LHCN-M2 (cell line): ENCODE measurements at regions not wholly inside any gene's neighbourhood (a gene's known extent, or its start where the extent isn't known, plus 50 kb on each side); places are given as distances from the start of the nearest gene placed in this dataset.
A peak's percentile ranks its signal among the peaks of the same experiment; 100 is the strongest.

ENCODE experiments used
- DNase-seq: peaks from one replicate; pipeline ENCODE4 v3.0.0-alpha.2; 2012; ENCODE audit warnings: low read depth

- no peak for DNase-seq
These were observed 143.1 kb downstream of the QRSL1 start for GRCh38 chr6:106772270-106773142.

- no peak for DNase-seq
These were observed 142.4 kb downstream of the QRSL1 start for GRCh38 chr6:106771822-106772221.

GRCh38 chr6:106770663-106771062, 141.3 kb downstream of the QRSL1 start:
- no peak for DNase-seq

- no peak for DNase-seq
These were observed 140.7 kb downstream of the QRSL1 start for GRCh38 chr6:106770081-106770480.

DNA sequence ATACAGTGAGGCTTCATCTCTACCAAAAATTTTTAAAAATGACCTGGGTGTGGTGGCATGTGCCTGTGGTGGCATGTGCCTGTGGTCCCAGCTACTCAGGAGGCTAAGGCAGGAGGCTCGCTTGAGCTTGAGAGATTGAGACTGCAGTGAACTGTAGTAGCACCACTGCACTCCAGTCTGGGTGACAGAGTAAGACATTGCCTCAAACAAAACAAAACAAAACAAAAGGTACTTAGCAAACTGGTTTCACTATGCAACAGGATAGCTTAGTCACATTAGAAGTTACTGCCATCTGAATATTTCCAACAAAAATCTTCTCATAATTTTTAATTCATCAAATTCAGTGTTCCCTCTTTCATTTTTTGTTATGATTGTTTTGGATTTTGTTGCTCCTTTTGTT, 137.9 kb downstream of the QRSL1 start:
- no peak for DNase-seq

DNA sequence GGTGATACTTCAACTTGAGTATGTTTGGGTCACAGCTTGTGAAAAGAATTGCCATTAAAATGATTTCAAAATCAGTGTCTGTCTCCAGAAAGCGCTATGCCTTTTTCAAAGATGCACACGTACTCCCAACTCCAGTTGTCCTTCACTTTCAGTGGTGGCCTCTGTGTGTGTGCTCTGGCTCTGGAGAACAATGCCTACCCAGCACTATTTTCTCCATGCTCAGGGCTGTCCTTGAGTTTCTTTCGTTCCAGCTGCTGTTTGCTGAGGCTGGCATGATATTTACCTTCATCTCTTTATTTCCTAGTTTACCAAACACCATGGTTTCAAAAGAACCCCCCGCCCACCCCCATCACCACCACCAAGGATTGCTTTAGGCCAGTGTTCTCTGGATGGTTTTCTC, 136.8 kb downstream of the QRSL1 start:
- no peak for DNase-seq

DNA sequence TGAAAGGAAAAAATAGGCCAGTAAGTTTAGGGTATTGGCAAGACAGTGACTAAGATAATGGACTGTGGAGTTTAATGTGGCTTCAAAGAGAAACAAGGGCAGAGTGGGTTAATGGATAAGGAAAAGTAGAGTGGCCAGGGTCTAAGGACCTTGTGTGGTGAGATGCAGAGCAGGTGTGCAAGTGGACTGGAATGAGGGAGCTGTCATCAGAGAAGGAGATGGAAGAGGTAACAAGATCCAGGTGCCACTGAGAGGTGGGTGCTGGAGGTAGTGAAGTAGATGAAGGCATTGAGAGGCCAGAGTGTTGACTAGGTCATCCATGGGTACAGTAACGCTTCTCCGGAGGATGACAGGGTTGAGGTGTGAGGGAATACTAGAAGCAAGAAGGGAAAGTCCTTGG, 136.1 kb downstream of the QRSL1 start:
- DNase-seq: no peak

DNA sequence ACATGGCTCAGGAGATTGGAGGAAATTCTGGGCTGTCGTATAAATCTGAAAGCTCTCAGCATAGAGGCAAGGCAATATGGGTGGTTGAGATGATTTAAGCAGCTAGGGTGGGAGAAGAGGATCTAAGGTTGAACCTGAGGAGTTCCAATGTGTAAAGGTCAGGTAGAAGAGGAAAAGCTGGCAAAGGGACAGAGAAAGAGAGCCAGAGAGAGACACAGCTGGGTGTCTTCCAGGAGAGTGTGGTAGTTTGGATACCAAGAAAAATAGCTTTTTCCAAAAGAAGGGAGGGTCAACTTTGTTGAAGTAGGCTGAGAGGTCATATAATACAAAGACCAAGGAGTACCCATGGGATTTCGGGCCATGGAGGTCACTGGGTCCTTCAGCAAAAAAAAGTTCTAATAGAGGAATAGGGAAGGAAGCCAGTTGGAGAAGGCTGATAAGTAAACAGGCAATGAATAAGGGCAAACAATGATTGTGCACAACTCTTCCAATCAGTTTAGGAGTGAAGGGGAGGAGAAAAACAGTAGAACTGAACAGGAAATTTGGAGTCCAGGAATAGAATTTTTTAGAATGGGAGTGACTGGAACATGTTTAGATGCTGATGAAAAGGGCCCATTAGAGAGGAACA, 135.1 kb downstream of the QRSL1 start:
- DNase-seq: no peak

DNA sequence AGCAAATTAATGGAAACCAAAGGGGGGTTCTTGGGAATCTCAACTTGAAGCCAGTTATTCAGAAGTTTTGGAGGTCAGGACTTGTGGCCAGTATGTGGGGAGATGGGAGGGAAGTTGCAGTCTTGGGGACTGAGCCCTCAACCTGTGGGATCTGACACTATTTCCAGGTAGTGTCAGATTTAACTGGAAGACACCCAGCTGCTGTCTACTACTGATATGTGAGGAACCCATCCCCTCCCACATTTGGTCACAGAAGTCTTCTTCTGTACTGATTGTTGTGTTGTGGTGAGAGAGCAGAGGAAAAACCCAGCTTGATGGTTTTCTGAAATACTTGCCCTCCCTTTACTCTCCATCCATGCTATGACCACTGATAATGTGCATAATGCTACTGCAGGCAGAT, 134.0 kb downstream of the QRSL1 start:
- no peak for DNase-seq

GRCh38 chr6:106761160-106761559, 131.8 kb downstream of the QRSL1 start:
- DNase-seq: no peak

DNA sequence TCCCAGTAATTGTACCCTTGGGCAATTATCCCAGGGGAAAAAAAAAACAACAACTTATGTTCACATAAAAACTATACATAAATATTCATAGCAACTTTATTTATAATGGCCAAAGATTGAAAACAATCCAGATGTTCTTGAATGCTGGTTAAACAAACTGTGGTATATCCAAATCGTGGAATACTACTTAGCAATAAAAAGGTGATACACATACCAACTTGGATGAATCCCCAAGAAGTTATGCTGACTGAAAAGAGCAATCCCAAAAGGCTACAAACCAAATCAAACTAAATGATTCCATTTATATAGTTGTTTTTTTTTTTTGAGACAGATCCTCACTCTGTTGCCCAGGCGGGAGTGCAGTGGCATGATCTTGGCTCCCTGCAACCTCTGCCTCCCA, 129.7 kb downstream of the QRSL1 start:
- DNase-seq: no peak

DNA sequence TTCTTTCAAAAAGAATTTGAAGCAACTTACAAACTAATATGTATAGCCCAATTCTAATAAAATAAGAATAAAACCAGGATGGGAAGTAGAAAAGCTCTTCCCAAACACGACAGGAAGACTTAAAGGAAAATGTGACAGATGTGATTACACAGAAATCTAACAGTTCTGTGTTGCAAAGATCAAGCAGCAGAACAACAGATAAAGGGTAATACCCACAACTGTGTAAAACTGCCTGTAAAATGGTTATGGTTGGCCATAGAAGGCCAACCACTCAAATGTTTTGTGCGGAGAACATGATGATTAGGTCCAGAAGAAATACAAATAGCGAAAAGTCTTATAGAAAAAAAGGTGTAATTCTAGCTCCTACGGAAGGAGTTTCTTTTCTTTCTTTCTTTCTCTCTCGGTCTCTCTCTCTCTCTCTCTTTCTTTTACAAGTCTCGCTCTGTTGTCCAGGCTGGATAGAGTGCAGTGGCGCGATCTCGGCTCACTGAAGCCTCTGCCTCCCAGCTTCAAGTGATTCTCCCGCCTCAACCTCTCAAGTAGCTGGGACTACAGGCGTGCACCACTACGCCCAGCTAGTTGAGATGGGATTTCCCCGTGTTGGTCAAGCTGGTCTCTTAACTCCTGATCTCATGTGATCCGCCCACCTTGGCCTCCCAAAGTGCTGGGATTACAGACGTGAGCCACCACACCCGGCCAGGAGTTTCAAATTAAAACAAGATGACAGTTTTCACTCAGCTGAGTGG, 128.5 kb downstream of the QRSL1 start:
- DNase-seq: no peak

GRCh38 chr6:106757267-106757666, 127.9 kb downstream of the QRSL1 start:
- DNase-seq: no peak

- DNase-seq: no peak
These were observed 124.8 kb downstream of the QRSL1 start for GRCh38 chr6:106754215-106754614.

GRCh38 chr6:106752641-106753040, 123.3 kb downstream of the QRSL1 start:
- DNase-seq: no peak

DNA sequence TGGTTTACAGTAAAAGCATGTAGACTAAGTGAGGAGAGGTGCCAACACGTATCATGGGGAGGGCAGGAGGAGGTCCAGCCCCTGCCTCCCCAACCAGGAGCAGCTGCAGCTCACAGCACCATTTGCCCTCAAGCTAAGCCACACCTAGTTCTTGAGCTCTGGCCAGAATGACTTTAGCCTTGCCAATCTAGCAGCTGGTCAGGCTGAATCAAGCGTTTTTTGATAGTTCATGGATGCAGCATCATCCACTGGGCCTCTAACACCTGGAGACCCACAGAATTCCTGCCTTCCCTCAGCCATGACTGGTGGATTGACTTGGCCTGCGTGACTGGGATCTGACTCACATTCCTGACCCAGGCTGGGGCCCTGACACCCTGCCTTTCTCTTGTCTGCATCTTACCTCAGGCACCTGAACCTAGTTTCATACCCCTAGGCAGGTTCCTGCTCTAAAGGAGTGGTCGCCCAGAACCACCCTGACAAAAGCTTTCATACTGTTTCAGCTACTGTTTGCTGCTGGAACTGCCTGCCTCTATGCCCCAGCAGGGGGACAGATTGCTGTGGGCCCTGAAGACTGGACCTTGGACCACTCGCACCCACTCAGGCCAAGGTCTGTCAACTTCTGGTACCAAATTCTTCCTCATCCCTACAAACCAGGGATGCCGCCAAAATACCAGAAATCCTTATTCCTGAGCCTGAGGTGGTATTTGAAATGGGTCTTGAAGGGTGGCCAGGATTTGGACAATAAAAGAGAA, 122.3 kb downstream of the QRSL1 start:
- peak; percentile 93 for DNase-seq

- DNase-seq: no peak
These were observed 121.6 kb downstream of the QRSL1 start for GRCh38 chr6:106750946-106751345.

DNA sequence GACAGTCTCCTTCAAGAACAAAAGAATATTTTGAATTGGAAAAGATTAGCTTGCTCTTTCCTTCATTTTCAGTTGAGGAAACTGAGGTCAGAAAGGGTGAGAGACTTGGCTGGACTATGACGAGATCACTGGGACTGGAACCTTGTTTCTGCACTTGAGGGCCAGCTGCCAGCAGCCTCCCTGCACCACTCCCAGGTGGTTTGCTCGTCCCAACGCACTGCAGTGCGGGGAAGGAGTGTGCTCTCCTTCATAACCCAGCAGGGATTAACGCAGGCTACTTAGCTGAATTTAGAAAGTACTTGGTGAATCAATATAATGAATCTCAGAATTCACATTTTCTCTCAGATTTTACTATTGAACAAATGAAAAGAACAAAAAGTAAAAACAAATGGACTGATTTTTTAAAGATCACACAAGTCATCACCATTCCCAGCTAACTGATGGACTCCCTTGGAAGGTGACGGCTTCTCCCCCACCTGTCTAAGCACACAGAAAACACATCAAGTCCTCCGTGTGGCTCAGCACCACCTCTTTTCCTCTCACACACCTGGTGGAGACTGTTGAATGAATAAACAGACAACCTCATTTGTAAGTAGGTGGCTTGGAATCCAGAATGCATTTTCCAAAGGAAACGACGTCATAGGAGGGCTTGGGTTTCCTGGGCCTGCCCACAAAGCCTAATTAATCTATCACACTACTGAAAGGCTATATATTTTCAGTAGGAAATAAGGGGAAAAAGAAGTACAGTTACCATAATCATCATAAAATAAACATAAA, 121.0 kb downstream of the QRSL1 start:
- no peak for DNase-seq

DNA sequence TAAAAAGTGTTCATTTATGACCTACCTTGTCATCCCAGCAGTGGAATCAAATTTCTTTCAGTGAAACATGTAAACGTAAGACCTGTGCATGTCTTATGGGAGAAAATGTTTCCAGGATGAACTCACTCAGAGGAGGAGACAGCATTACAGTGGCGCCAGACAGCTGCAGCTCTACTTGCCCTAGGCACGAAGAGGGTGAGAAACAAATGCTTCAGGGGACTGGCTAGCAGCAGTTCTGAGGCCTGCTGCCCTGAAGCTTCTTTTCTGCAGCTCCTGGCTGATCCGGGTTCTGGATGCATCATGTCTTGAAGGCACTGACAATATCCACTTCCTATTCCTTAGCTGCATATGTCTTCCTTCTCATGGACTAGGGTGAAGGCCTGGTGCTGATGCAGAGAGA, 120.2 kb downstream of the QRSL1 start:
- DNase-seq: peak; percentile 86

DNA sequence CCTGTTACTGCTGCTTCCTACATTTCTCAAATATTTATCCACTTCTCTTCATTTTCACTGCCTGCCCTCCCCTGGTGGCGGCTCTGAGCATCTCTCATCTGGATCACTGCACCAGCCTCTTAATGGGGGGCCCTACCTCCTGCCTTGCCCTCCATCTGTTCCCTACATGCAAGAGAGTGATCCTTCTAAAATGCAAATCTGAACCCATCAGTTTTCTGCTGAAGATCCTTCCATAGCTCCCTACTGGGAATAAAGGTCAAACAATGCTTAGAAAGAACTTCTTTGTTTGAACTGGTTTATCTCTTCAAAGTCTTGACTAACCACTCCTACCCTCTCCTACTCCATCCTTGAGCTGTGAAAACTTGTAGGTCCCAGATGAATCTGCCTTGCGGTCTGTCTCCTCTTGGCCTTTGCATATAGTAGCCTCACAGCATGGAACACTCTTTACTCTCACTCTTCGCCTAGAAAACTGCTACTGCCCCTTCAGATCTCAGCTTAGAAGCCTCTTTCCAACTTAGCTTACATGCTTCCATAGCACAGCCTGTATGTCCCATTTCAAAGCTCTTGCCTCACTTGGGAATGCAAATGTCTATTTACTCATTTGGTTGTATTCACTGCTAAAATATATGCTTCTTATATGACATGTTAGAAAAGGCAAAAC, 119.3 kb downstream of the QRSL1 start:
- DNase-seq: no peak
